ENCODE measurements at regions not wholly inside any gene's neighbourhood (a gene's known extent, or its start where the extent isn't known, plus 50 kb on each side); places are given as distances from the start of the nearest gene placed in this dataset.
A peak's percentile ranks its signal among the peaks of the same experiment; 100 is the strongest.

DNA sequence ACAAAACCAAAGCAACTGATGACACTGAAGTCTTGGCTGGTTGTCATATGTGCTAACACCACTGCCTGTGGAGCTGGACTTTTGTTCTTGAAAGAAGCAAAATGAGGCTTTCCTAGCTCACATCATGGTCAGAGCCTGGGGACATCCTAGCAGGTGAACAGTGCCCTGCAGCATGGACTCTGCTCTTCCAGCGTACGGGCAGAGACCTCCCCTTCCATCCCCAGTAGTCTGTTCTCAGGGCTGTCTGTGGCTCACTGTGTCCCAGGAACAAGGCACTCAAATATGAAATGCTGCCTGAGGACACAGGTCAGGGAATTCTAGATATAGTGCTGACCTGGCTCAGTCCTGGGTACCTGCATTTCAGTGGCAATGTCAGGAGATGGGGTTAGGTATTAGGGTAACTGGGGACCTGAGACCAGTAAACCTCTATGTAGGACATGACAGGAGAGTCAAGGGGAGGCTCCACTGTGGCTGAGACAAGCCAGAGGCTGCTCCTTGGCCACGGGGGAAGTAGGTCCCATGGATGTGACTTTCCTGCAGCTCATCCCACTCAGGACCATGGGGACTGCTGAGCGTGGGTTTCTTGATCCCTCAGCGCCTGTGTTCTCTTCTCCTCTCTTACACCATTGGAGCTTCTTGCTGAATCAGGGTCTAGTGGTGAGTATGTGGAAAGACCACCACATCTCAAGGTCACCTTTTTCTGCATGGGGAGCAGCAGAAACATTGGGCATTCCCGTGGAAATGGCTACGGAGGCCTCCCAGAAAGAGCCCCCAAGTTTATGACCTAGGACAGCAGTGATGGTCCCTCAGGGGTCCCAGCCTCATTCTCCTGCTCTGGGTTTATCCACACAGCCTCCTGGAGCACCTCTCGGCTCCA is 80.1 kb downstream of the ZNF280B start:
- no peak overlapping the region for H3K27ac ChIP-seq
- DNase-seq (ENCODE audit: low spot score) = no peak
- CTCF ChIA-PET = no interaction called here
- TF ChIP-seq, protein P1, sequence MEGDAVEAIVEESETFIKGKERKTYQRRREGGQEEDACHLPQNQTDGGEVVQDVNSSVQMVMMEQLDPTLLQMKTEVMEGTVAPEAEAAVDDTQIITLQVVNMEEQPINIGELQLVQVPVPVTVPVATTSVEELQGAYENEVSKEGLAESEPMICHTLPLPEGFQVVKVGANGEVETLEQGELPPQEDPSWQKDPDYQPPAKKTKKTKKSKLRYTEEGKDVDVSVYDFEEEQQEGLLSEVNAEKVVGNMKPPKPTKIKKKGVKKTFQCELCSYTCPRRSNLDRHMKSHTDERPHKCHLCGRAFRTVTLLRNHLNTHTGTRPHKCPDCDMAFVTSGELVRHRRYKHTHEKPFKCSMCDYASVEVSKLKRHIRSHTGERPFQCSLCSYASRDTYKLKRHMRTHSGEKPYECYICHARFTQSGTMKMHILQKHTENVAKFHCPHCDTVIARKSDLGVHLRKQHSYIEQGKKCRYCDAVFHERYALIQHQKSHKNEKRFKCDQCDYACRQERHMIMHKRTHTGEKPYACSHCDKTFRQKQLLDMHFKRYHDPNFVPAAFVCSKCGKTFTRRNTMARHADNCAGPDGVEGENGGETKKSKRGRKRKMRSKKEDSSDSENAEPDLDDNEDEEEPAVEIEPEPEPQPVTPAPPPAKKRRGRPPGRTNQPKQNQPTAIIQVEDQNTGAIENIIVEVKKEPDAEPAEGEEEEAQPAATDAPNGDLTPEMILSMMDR (conservative IDR thresholded peaks at IDR 0.05; ENCODE audit: low read depth) = no peak
- POLR2A ChIA-PET (ENCODE audit: low non-redundant PET) = no interaction called here

DNA sequence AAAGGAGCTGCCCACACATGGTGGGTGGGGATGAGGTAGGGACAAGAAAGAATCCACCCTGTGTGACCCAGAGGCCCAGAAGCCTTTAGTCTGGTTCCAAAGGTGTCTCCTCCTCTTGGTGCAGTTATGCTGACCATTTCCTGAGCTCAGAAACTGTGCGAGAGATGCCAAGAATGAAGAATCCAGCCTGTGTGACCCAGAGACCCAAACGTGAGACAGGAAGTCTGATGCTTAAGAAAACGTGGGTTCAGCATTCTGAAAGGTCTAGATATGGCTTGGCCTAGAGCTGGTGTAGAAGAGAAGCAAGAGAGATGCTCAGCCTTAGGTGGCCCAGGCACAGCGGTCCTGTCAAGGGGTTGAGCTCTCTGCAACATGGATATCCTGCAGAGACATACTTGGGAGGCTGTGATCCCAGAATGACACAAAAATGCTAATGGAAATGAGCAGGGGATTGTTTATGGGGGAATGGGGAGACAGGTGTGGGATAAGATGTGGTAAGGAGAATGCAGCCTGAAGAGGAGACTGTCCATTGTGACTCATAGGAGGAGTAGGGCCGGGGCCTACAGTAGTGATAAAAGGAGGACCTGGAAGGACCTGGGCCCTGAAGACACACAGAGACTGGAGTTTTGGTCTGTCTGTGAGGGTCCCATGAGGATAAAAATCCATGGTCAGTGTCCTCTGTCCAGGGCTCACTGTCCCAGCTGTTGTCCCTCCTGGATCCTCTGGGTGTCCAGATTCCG is 79.0 kb downstream of the ZNF280B start:
- H3K27ac ChIP-seq = no peak overlapping the region
- ChIA-PET POLR2A (ENCODE audit: low non-redundant PET) (no interaction called here), CTCF (interaction anchor here (0.7 to 1.0 kb wide), 2 partner anchors 45 to 97 kb away, joined by 3 to 4 read pairs; no protein-coding TSS in a partner anchor)
- no peak for DNase-seq (ENCODE audit: low spot score)
- TF ChIP-seq, protein P1 (conservative IDR thresholded peaks at IDR 0.05; ENCODE audit: low read depth) = no peak

DNA sequence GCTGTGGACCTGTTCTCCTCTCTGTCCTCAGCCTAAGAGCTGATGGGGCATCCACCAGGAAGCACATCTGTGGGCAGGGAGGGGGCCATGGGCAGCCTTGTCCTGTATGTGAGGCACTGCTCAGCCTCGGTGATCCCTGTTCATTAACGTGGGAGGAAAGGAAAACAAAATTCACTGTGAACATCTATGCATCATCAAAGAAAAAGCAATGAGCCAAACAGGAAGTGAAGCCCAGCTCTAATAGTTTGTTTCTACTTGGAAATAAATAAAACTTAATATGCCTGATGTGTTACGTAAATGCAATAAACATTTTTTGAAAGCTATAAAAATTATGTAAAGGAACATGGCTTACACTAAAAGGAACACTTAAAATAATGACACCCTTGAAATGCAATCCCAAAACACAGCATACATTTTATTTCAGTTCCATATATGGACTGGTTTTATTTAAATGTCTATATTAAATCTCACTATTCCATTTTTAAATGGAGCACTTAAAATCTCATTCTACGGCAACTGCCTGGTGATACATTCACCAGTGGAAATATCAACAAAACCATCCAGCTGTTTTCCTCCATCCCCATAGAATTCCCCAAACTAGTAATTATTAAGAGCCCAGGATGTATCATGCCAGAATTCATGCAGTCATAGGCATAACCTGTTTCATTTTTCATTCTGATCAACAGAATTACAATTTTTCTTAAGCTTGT is 78.3 kb downstream of the ZNF280B start:
- no peak for DNase-seq (ENCODE audit: low spot score)
- TF ChIP-seq, protein P1 (conservative IDR thresholded peaks at IDR 0.05; ENCODE audit: low read depth) = no peak
- POLR2A ChIA-PET (ENCODE audit: low non-redundant PET) = no interaction called here
- CTCF ChIA-PET = interaction anchor here (0.6 to 1.0 kb wide), 3 partner anchors 45 to 267 kb away, joined by 3 read pairs; no protein-coding TSS in a partner anchor
- no peak overlapping the region for H3K27ac ChIP-seq

DNA sequence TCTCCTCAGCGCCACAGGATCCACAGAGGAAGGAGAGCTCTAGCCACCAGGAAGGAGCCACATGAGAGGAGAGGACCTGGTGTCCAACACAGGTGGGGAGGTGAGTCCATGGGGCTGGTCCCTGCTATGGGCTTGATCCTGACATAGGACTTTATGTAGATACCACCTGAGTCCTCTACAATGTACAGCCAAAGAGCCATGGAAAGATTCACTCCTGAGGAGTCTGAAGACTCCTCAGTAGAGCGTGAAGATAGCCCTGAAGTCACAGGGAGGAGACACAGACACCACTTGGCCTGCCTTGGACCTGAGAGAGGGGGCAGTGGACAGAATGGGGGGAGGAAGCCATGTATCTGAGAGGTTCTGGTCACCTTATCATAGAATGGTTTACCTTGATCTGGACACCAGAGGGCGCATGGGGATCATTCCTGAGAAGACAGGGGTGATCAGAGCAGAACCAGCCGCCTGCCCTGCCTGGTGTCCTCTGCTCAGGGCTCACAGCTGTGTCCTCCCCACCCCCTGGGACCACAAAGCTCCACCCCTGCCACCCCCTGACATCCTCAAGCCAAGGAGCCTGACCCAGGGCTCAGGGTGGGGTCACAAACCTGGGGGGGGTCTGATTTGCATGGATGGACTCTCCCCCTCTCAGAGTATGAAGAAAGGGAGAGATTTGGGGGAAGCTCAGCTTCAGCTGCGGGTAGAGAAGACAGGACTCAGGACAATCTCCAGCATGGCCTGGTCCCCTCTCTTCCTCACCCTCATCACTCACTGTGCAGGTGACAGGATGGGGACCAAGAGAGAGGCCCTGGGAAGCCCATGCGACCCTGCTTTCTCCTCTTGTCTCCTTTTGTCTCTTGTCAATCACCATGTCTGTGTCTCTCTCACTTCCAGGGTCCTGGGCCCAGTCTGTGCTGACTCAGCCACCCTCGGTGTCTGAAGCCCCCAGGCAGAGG is 77.0 kb downstream of the ZNF280B start:
- H3K27ac ChIP-seq = no peak overlapping the region
- POLR2A ChIA-PET (ENCODE audit: low non-redundant PET) = no interaction called here
- CTCF ChIA-PET = interaction anchor here (0.7 kb wide), 1 partner anchor 266 kb away, joined by 3 read pairs; no protein-coding TSS in a partner anchor
- DNase-seq (ENCODE audit: low spot score) = peak; percentile 52
- TF ChIP-seq, protein P1 (conservative IDR thresholded peaks at IDR 0.05; ENCODE audit: low read depth) = peak; percentile 72

DNA sequence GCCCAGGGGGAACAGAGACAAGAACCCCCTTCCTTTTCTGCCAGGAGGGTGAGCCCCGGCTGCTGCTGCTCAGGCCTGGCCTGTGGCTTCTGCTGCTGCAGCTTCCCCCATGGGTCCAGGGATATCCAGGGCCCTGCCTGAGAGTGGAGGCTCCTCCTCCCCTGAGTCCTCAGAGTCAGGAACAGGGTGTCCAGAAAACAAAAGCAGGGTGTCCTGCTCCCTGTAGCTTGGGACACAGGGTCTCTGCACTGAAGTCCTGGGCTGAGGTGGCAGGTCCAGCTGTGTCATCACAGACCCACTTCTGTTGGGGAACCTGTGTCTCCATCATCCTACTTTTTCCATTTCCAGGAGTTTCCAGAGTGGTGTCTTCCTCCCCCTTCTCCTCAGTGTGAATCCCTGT is 76.1 kb downstream of the ZNF280B start:
- CTCF ChIA-PET = interaction anchor here (1.4 kb wide), 1 partner anchor 10 kb away, joined by 5 read pairs; no protein-coding TSS in a partner anchor
- no peak overlapping the region for H3K27ac ChIP-seq
- POLR2A ChIA-PET (ENCODE audit: low non-redundant PET) = no interaction called here
- DNase-seq (ENCODE audit: low spot score) = no peak
- TF ChIP-seq, protein P1 (conservative IDR thresholded peaks at IDR 0.05; ENCODE audit: low read depth) = no peak

Measured in RWPE1 (cell line).